NCI-H748 (cell line): ENCODE measurements at regions not wholly inside any gene's neighbourhood (a gene's known extent, or its start where the extent isn't known, plus 50 kb on each side); places are given as distances from the start of the nearest gene placed in this dataset.
A peak's percentile ranks its signal among the peaks of the same experiment; 100 is the strongest.

Experiments used
- DNase-seq: peaks from one replicate; lab custom pipeline; 2025; ENCODE audit not compliant: unreplicated experiment; lab: John Stamatoyannopoulos, UW

- peak; percentile 78 for DNase-seq
Measured at GRCh38 chr1:34597877-34598514, 156.9 kb upstream of the GJB5 start.

DNA sequence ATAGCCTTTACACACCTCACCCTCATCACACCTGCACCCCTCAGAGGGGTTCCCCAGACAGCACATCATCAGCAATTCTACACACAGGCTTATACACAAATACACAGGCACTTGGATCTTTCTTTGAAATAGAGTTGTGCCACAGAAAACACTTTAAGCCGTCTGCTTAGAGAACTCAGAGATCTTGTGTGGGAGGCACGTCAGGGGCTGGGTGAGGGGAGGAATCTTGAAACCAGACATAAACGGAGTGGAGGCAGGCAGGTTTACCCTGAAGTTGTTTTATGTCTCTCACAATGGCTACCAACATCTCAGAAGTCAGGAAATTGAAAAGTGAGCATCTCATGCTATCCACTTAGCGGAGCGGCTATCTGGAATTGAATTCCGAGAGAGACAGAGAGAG, 151.9 kb upstream of the GJB5 start:
- DNase-seq, result no peak

DNA sequence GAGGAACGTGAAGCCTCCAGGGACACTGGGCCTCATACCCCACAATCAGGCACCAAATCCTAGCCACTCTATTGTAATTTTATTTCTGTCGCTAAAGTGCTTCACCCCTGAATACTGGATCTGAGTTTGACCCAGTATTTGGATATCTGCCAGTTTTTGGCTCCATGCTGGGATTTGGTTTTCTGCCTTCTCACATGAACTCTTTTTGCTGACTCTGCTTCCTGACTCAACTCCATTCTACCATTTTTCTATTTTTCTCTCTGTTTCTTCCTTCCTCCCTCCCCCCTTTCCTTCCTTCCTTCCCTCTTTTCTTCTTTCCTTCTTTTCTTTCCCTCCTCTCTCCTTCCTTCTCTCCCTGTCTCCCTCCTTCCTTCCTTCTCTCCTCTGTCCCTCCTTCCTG, 151.3 kb upstream of the GJB5 start:
- DNase-seq, result no peak

- DNase-seq, result no peak
Measured at GRCh38 chr1:34606504-34606903, 148.3 kb upstream of the GJB5 start.

DNA sequence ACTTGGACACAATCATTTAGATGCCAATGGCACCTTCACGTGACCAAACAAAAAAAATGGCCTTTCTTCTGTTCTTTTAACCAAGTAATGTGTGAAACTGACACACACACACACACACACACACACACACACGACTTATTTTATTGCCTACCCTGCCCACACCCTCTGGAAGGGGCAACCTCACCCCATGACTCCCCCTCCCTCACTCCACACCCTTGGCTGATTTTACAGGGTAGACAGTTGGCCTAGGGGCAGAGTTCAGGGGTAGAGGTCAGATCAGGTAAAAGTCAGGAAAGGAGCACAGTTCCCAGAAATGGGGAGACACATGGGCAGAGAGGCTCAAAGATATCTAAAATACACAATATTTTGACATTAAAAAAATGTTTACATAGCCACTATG, 144.8 kb upstream of the GJB5 start:
- DNase-seq, result no peak

- no peak for DNase-seq
Measured at GRCh38 chr1:34611571-34611970, 143.3 kb upstream of the GJB5 start.

- no peak for DNase-seq
Measured at GRCh38 chr1:34612091-34612827, 142.6 kb upstream of the GJB5 start.

DNA sequence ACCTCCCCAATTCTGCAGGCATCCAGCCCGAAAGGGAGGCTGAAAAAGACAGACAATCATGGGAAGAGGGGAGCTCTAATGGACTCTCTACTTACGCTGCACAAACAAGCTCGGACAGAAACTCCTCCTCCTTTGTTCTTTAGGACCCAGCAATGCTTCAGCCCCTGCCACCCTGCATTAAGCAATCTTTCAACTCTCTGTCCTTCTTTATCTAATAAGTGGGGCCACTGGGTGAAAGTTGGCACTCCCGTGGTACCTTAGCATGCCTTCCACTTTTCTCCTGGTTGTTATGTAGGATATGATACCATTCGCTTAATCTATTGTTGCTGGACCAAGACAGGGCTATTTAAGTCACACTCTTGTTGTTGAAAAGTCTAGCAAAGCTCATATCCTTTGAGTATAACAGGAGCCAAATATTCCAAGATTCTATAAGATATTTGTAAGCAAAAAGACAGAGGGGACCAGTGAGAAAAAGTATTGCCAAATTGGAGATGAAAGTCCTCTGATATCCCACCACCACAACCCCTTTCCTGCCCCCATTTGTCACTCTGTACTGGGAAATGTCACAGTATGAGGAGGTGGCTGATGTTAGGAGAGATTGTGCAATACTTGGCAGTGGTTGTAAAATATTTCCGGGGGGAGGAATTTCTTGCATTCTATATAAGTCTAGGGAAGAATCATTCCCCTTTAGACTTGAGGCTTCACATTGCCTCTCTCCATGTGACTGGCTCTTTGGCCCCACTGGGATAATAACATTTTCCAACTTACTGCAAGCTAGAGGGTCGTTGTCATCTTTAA, 137.3 kb upstream of the GJB5 start:
- no peak for DNase-seq

DNA sequence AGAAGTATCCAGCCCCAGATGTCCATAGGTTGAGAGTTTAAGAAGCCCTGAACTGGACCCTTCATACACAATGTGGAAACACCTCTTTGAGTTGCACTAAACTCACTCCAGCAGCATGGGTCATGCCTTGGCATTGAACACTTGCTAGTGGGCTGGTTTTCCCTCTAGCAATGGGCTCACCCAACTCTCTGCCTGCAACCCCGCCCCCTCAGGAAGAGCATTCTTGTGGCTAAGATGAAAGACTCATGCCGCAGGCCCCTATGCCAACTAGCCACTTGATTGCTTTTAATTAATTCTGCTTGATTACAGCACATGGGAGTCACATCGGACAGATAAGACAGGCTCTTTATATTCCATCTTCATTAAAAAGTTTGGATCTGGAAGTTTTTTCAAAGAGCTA, 136.5 kb upstream of the GJB5 start:
- DNase-seq, result no peak

DNA sequence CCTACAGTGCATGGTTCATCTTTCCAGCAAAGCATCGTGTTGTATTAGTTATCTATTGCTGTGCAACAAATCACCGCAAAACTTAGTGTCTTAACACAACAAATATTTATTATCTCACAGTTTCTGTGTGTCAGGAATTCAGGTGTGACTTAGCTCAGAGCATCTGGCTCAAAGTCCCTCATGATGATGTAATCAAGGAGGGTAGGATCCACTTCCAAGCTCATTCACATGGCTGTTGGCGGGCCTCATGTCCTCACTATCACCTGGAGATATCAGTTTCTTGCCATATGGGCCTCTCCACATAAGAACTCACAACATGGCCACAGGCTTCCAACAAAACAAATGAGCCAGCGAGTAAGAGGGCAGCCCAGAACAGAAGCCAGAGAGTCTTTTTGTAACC, 135.6 kb upstream of the GJB5 start:
- DNase-seq, result no peak

DNA sequence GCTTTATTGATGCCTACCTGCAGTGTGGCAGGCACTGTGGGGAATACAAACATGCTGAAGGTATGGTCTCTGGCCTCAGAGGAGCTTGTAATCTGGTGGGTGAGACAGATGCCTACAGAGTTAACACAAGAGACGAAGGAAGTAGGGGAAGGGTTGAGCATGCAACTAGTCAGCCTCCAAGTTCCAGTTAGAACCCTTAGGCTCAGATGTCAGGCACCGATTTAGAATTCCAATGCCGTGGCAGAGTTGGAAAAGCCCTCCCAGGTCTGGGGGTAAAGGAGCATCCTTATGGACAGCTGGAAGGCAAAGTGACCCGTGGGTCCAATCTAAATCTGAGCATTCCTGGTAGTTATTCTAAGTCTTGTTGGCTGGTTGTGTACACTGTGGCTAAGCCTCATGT, 132.9 kb upstream of the GJB5 start:
- no peak for DNase-seq

GRCh38 chr1:34625521-34626015, 129.3 kb upstream of the GJB5 start:
- no peak for DNase-seq

DNA sequence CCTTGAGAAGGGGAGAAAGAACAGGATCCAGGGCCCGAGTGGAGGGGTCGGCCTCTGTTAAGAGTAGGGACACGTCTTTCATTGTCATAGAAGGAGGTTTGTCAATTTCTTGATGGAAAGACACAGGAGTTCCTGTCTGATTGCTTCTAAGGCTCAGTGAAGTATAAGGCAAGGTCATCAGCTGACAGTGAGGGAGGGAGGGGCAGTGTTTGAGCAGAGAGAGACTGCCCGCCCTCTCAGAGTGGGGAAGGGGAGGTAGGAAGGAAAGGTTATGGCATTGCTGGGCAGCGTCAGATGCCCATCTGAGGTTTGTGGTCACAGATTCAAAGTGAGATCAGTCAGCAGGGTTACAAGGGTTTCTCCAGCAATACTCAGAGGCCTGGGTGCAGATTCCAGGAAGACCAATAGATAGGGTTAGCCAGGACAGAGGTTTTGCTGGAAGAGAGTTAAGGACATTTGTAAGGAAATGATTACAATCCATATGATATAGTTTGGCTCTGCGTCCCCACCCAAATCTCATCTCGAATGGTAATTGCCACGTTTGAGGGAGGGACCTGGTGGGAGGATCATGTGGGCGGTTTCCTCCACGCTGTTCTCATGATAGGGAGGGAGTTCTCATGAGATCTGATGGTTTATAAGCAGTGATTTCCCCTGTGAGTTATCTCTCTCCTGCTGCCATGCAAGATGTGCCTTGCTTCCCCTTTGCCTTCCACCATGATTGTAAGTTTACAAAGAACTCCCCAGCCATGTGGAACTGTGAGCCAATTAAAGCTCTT, 127.2 kb upstream of the GJB5 start:
- DNase-seq, result no peak

GRCh38 chr1:34631126-34631525, 123.7 kb upstream of the GJB5 start:
- DNase-seq, result no peak

DNA sequence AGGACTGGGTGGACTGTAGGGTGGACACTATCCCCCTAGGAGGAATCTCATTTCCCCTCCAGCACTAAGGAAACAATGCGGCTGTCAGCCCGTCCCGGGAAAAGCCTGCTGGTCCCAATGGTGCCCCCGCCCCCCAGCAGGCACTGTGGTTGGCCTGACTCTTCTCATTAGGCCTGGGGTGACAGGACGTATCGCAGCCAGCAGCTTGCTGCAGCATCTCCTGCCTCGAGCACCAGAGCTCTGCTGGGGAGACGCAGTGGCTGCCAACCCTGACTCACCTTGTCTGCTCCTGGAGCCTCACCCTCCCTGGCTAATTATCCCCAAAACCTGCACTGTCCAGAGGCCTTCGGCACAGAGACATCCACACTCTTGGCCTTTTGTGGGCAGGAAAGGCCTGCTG, 115.1 kb upstream of the GJB5 start:
- DNase-seq, result no peak

- no peak for DNase-seq
Measured at GRCh38 chr1:34640654-34641401, 114.0 kb upstream of the GJB5 start.

DNA sequence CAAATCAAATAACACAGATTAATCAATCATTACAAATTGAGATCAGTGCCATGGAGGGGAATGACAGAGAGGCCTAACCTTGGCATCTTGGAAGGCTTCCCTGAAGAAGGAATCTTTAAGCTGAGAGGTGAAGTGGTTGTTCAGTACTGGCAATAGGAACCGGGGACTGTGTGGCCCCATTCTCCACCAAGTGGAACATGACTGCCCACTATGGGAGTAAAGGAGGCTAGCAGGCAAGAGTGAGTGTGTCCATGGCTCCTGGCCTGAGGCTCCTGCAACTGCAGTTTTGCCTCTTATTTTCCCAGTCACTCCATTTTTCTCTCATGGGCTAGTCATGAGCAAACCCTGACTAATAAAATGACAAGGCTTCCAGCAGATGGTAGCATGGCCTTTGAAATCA, 112.2 kb upstream of the GJB5 start:
- no peak for DNase-seq

- no peak for DNase-seq
Measured at GRCh38 chr1:34645109-34645688, 109.6 kb upstream of the GJB5 start.

DNA sequence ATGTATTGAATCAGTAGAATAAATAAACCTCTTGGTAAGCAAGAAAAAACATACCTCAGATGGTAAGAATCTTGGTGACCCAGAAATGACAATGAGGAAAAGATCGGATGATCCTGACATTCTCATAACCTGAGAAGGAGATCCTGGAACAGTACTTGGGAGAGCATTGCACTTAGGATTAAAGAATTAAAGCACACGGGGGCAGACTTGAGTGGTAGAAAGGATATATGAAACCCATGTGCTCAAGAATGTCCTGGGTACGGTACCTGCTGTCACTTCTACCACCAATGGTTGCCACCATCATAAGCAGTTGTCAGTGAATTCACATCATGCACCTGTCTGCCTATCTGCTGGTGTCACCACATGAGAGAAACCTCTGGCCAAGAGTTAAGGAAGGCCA, 108.9 kb upstream of the GJB5 start:
- DNase-seq, result no peak

- DNase-seq, result no peak
Measured at GRCh38 chr1:34648501-34648900, 106.3 kb upstream of the GJB5 start.
